T-helper 2 cell treated with Interferon-gamma antibody and Interleukin-4, amounts not matched to agents 5 μg/mL and 100 μg/mL, for 36 hours (primary cell): ENCODE measurements at regions not wholly inside any gene's neighbourhood (a gene's known extent, or its start where the extent isn't known, plus 50 kb on each side); places are given as distances from the start of the nearest gene placed in this dataset.
"Not testable (repeated sequence)": the region's sequence is repeated elsewhere in the genome, so short reads cannot be mapped to it uniquely, and the experiment has no call there.

Source experiments
- DNase-seq: peaks from one replicate; pipeline ENCODE4 v3.0.0; 2021; ENCODE audit warnings: low spot score
- H3K27ac Mint-ChIP-seq: one replicate; pipeline ENCODE4 v1.8.0; 2021; ENCODE audit warnings: mild to moderate bottlenecking, mixed read lengths
- H3K27me3 Mint-ChIP-seq: one replicate; pipeline ENCODE4 v1.8.0; 2021; ENCODE audit warnings: low read depth, mixed read lengths
- H3K36me3 Mint-ChIP-seq: one replicate; pipeline ENCODE4 v1.8.0; 2021; ENCODE audit warnings: low read depth, mixed read lengths
- H3K4me1 Mint-ChIP-seq: one replicate; pipeline ENCODE4 v1.8.0; 2021; ENCODE audit warnings: low read depth, mixed read lengths
- H3K4me3 Mint-ChIP-seq: one replicate; pipeline ENCODE4 v1.8.0; 2022; ENCODE audit warnings: mild to moderate bottlenecking, moderate library complexity, mixed read lengths
- H3K9me3 Mint-ChIP-seq: one replicate; pipeline ENCODE4 v1.8.0; 2021; ENCODE audit warnings: mixed read lengths

DNA sequence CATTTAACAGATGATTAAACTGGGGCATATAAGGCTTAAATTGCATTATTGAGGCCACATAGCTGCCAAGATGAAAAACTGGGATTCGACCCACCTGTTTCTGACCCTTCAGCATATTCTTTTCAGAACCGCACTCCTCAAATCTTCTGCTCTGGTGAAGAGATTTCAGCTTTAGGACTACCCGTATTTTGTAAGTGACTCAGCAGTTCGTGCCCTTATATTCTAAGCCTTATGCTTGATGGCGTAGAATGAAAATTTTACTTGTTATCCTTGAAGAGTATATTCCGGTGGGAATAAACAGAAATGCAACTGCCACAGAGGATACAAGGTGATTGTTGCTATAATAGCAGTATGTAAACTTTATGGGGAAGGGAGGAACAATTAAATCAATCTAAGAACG lies 657.1 kb downstream of the DOK5 start:
- Mint-ChIP-seq H3K4me3 (no peak overlapping the region), H3K27me3 (no peaks in the 10 kb centered on the region), H3K4me1 (no peaks in the 10 kb centered on the region), H3K9me3 (peaks cover 16% of the 10 kb centered on the region), H3K27ac (no peak overlapping the region), H3K36me3 (no peaks in the 10 kb centered on the region)
- no peak for DNase-seq

DNA sequence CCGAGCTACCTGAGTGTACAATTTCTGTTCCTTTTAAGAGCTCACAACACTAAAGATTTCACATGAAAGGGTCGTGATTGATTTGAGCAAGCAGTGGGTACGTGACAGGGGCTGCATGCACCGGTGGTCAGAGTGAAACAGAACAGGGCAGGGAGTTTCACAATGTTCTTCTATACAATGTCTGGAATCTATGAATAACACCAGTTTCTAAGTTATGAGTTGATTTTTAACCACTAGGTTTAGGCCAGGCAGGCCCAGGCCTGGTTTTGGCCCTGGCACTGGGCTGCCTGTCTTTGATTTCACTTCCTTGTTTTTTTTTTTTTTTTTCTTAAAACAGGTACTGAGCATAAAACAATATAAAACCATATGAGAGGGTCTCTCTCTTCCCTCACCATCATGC lies 642.2 kb downstream of the DOK5 start:
- H3K36me3 Mint-ChIP-seq, H3K27ac Mint-ChIP-seq, H3K4me1 Mint-ChIP-seq, H3K4me3 Mint-ChIP-seq, H3K27me3 Mint-ChIP-seq, DNase-seq: not testable (repeated sequence)
- peaks cover 20% of the 10 kb centered on the region for H3K9me3 Mint-ChIP-seq

DNA sequence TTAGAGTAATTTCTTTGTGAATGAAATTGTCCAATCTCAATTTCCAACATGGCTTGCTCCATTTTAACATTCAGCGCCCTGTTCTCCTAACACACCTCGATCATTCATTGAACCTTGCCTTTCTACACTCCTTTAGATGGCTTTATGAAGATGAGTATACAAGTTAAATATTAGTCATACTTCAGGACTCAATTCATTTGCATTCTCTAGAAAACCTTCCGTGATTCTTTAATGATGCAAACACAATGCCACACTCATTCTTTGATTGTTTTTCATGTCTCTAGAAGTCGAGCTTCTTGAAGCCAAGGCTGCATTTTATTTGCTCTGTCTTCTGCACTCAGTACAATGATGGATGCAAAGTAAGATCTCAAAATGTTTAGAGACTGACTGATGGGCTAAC lies 641.2 kb downstream of the DOK5 start:
- Mint-ChIP-seq H3K27ac (no peak overlapping the region), H3K27me3 (no peaks in the 10 kb centered on the region), H3K4me1 (no peaks in the 10 kb centered on the region), H3K9me3 (peaks cover 29% of the 10 kb centered on the region), H3K36me3 (no peaks in the 10 kb centered on the region), H3K4me3 (no peak overlapping the region)
- DNase-seq, result no peak

DNA sequence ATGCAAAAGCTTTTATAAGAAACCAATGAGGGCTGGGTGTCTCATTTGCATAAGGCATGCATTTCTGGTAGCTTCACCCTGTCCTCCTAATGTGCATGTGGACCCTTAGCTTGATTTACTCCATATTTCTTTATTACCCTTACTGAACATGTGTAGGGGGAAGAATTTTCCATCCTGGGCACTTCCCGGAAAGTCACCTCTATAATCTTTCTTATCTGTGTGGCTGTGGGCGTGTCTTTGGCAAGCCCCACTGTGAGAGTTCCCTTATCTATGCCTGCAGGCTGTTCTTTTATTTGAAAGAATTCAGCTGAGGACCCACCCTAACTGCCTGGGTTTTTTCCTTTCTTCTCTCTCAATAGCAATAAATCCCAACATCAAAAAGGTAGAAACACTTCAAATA lies 627.8 kb downstream of the DOK5 start:
- no peak for DNase-seq
- H3K27ac Mint-ChIP-seq, result no peak overlapping the region
- no peaks in the 10 kb centered on the region for H3K36me3 Mint-ChIP-seq
- no peaks in the 10 kb centered on the region for H3K4me1 Mint-ChIP-seq
- H3K4me3 Mint-ChIP-seq, result no peak overlapping the region
- peaks cover 36% of the 10 kb centered on the region for H3K9me3 Mint-ChIP-seq
- H3K27me3 Mint-ChIP-seq, result no peaks in the 10 kb centered on the region

DNA sequence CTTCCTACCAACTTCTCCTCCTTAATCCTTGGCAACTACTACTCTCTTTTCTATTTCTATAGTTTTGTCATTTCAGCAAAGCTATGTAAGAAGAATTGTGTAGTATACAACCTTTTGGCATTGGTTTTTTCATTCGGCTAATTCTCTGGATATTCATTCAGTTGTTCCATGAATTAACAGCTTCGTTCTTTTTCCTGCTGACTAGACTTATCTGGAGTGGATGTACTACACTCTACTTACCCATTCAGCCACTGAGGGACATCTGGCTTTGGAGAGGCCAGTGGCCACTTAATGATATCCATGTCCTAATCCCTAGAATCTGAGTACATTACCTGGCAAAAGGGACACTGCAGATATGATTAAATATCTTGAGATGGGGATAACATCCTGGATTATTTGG lies 623.9 kb downstream of the DOK5 start:
- no peak overlapping the region for H3K4me3 Mint-ChIP-seq
- no peaks in the 10 kb centered on the region for H3K4me1 Mint-ChIP-seq
- H3K27me3 Mint-ChIP-seq, result no peaks in the 10 kb centered on the region

DNA sequence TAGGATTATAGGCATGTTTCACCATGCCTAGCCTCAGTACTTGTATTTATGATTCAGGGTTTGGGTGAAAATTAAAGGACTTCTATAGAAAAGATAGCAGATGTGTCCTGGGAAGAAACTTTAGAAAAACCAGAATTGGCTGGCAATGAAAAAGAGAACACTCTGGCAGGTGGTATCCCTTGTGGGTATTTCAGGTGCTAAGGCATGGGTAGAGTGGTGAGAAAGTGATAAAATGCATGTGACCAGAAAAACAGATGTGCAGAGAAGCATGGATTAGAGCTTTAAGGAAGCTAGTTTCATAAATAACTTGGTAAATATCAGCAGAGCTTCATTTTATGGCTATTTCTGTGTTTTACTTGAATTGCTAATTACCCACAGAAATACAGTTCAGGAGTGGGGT lies 622.2 kb downstream of the DOK5 start:
- Mint-ChIP-seq H3K9me3 (peaks cover 39% of the 10 kb centered on the region), H3K4me1 (no peaks in the 10 kb centered on the region), H3K4me3 (no peak overlapping the region), H3K36me3 (no peaks in the 10 kb centered on the region), H3K27me3 (no peaks in the 10 kb centered on the region), H3K27ac (no peak overlapping the region)
- no peak for DNase-seq

More for the DNA sequence above, 623.9 kb downstream of the DOK5 start:
- no peak overlapping the region for H3K27ac Mint-ChIP-seq
- H3K9me3 Mint-ChIP-seq, result peaks cover 29% of the 10 kb centered on the region
- H3K36me3 Mint-ChIP-seq, result no peaks in the 10 kb centered on the region
- no peak for DNase-seq

DNA sequence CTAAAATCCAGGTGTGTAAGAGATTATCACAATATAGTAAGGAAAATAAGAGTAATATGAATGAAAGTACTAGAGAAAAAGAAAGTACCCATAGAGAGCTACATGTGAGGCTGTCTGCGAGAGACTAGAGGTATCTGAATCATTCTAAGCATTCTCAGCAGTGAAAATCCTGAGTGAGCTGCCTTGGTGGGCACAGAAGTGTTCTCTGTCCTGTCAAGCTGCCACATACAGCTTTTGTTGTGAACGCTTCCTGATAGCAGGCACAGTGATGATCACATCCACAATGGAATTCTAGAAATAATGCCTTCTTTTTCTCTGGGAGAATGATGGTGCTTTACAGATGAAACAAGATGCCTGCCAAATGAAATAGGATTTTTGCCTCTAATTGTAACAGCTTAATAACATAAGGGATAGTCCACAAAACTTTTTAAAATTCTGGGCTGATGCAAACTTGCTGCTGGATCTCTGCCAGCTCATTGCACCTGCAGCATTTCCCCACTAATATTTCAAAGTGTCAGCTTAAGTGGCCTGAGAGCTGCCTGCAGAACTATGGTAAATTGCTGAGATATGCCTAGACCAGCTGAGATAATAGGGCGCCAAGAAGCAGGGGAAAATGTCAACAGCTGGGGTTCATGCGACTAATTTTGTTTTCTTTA lies 620.5 kb downstream of the DOK5 start:
- no peaks in the 10 kb centered on the region for H3K27me3 Mint-ChIP-seq
- DNase-seq, result no peak
- no peak overlapping the region for H3K27ac Mint-ChIP-seq
- H3K4me1 Mint-ChIP-seq, result no peaks in the 10 kb centered on the region
- H3K4me3 Mint-ChIP-seq, result no peak overlapping the region
- peaks cover 33% of the 10 kb centered on the region for H3K9me3 Mint-ChIP-seq
- no peaks in the 10 kb centered on the region for H3K36me3 Mint-ChIP-seq

DNA sequence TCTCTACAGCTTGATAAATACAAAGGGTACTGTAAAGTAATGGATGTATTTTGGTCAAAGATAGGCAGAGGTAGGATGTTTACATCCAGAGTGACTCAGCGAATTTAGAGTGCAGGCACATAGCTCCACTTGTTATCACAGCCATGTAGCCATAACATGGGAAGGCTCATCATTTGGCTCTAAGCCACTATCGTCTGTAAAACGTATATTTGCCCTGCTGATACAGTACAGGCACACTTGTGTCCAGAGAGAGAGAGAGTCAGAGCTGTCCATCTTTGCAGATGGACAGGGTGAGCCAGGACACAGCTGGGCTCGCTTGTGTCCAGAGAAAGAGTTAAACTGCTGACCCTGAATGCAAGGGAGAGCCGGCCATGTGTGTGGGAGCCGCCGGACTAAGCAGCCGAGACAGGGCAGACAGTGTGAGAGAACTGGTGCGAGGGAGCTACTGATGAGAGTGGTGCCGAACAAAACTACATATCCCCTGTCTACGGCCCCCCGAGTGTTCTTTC lies 619.0 kb downstream of the DOK5 start:
- Mint-ChIP-seq H3K4me1 (no peaks in the 10 kb centered on the region), H3K27me3 (no peaks in the 10 kb centered on the region), H3K9me3 (peaks cover 41% of the 10 kb centered on the region), H3K4me3 (no peak overlapping the region), H3K36me3 (no peaks in the 10 kb centered on the region), H3K27ac (no peak overlapping the region)
- no peak for DNase-seq

DNA sequence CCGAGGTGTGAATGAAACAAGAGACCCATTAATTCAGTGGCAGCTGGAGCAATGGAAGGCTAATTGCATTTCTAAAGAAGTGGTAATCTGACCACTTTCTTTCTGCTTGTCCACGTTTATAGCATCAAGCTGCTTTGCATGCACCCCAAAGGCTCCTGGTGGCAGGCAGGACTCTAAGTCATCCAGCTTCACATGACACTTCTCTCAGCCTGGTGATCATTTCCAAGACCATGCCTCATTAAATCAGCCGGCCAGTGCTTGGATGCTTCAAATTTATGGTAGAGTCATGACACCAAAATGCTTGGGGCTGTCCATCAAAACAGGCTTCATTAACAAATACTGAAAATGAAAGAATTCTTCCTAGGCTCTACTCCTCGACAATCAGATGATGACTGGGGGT lies 614.9 kb downstream of the DOK5 start:
- Mint-ChIP-seq H3K36me3 (no peaks in the 10 kb centered on the region), H3K9me3 (peaks cover 40% of the 10 kb centered on the region), H3K27ac (no peak overlapping the region), H3K4me1 (no peaks in the 10 kb centered on the region), H3K4me3 (no peak overlapping the region), H3K27me3 (no peaks in the 10 kb centered on the region)
- no peak for DNase-seq

DNA sequence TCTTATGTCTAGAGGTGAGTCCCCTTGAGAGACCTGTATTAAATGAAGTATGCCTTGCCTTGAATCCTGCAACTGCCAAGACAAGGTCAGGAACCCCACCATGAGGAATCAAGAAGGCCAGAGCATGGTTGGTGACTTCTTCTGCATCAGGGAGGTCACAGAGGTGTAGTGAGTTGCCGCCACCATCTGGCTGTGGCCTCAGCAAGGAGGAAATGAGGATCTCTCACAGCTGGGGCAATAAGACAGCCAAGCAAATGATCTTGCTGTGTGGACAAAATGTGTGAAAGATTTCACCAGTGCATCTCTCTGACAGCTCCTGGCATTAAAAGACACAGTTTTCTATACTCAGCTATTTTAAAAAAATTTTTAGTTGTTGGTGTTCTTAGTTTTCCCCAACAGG lies 611.0 kb downstream of the DOK5 start:
- peaks cover 26% of the 10 kb centered on the region for H3K9me3 Mint-ChIP-seq
- H3K4me1 Mint-ChIP-seq, result no peaks in the 10 kb centered on the region
- H3K36me3 Mint-ChIP-seq, result no peaks in the 10 kb centered on the region
- DNase-seq, result no peak
- H3K4me3 Mint-ChIP-seq, result no peak overlapping the region
- no peak overlapping the region for H3K27ac Mint-ChIP-seq
- H3K27me3 Mint-ChIP-seq, result no peaks in the 10 kb centered on the region

DNA sequence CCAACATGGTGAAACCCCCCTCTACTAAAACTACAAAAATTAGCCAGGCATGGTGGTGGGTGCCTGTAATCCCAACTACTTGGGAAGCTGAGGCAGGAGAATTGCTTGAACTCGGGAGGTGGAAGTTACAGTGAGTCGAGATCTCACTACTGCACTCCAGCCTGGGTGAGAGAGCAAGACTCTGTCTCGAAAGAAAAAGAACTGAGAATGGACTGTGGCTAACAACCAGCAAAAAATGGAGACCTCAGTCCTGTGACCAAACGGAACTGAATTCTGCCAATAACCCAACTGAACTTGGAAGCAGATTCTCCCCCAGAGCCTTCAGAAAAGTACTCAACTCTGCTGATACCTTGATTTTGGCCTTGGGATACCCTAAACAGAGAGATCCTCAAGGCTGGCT lies 604.5 kb downstream of the DOK5 start:
- no peaks in the 10 kb centered on the region for H3K27me3 Mint-ChIP-seq
- no peak for DNase-seq
- H3K4me1 Mint-ChIP-seq, result no peaks in the 10 kb centered on the region
- H3K4me3 Mint-ChIP-seq, result no peak overlapping the region
- H3K27ac Mint-ChIP-seq, result no peak overlapping the region
- peaks cover 20% of the 10 kb centered on the region for H3K9me3 Mint-ChIP-seq
- no peaks in the 10 kb centered on the region for H3K36me3 Mint-ChIP-seq

DNA sequence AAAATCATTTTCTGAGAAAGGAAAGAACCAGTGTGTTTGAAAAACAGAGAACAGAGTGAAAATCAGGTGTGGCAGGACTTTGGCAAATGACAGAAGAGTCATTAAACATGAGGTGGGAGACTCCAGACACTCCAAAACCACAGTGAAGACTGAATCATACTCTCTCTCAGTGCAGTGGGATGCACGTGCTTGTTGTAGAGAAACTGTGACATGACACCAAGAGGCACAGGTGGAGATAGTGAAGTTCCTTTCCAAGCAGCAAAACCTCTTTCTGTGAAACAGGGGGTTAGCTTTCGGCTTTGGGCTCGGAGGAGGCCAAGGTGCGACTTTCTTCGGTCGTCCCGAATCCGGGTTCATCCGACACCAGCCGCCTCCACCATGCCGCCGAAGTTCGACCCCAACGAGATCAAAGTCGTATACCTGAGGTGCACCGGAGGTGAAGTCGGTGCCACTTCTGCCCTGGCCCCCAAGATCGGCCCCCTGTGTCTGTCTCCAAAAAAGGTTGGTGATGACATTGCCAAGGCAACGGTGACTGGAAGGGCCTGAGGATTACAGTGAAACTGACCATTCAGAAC lies 599.0 kb downstream of the DOK5 start:
- H3K36me3 Mint-ChIP-seq, H3K4me1 Mint-ChIP-seq, H3K4me3 Mint-ChIP-seq, DNase-seq, H3K27ac Mint-ChIP-seq, H3K27me3 Mint-ChIP-seq: not testable (repeated sequence)
- peaks cover 35% of the 10 kb centered on the region for H3K9me3 Mint-ChIP-seq

DNA sequence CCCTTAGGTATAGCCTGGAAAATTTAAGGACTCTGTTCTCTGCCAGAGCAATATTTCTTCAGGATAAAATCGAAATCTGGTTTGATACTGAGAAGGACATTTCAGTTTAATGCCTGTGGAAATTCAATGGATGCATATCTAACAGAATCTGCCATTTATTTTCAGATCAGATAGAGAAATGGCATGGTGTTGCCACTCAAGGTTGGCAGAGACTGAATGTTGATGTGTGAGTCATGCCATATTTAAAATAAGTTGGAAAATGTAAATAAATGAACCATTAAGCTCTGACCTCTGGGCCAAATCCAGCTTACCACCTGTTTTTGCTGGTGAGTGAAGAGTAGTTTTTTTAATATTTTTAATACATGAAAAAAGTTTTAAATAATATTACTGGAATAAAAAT lies 594.6 kb downstream of the DOK5 start:
- no peak for DNase-seq
- Mint-ChIP-seq H3K27me3 (no peaks in the 10 kb centered on the region), H3K4me1 (no peaks in the 10 kb centered on the region), H3K4me3 (no peak overlapping the region), H3K27ac (no peak overlapping the region), H3K9me3 (peaks cover 35% of the 10 kb centered on the region), H3K36me3 (no peaks in the 10 kb centered on the region)

DNA sequence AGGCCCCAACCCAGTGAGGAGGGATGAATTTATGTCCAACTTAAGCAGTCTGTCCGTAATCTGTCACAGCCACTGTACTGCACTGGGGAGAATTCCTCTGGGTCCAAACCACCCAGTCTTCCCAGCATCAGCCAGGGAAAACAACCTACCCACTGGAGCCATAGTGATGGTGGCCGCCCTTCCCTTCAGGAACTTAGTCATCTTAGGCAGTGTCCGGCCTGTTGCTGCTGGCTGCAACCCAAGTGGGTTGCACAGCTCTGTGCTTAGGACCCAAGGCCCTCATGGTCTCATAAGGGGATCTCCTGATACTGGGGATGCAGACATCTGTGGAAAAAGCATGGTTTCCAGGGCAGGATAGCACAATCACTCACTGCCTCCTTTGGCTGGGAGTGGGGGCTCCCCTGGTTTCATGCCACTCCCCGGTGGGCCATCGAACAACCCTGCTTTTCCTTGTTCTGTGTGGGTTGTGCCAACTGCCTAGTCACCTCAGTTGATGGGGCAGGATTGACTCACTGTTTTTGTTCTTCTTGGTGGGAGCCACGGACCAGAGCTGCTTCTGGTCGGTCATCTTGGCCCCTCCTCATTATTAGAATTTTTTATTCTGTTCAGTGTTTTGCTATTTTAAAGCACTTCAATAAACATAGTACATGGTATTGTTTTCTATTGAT lies 591.9 kb downstream of the DOK5 start:
- no peaks in the 10 kb centered on the region for H3K27me3 Mint-ChIP-seq
- H3K4me3 Mint-ChIP-seq, result no peak overlapping the region
- H3K27ac Mint-ChIP-seq, result no peak overlapping the region
- H3K4me1 Mint-ChIP-seq, result no peaks in the 10 kb centered on the region
- peaks cover 32% of the 10 kb centered on the region for H3K9me3 Mint-ChIP-seq
- H3K36me3 Mint-ChIP-seq, result no peaks in the 10 kb centered on the region
- no peak for DNase-seq
